Ovary (tissue), 3 donors: ENCODE measurements at regions not wholly inside any gene's neighbourhood (a gene's known extent, or its start where the extent isn't known, plus 50 kb on each side); places are given as distances from the start of the nearest gene placed in this dataset.

Source experiments
- EP300 ChIP-seq: sonication (generic); formaldehyde crosslinking; IDR thresholded peaks from one replicate; pipeline ENCODE4 v1.6.1; 2017; ENCODE audit warnings: antibody characterized with exemption
- POLR2A ChIP-seq: fragments of 450-650 bp; IDR thresholded peaks from one replicate; pipeline ENCODE4 v1.6.1; 2017; ENCODE audit warnings: antibody characterized with exemption, mild to moderate bottlenecking, moderate library complexity
- TF ChIP-seq, protein P1 (sequence below), 3 donors: fragments of 450-650 bp in 2 of 3; fragments of 200-600 bp in 1 of 3; IDR thresholded peaks; one replicate each; pipeline versions ENCODE4 v1.5.1 to v1.8.0; 2016 to 2022; ENCODE audit warnings: antibody characterized with exemption in 3 of 3, mild to moderate bottlenecking in 1 of 3
- donor health status: DM: no; HTN: no; CAD: no.

DNA sequence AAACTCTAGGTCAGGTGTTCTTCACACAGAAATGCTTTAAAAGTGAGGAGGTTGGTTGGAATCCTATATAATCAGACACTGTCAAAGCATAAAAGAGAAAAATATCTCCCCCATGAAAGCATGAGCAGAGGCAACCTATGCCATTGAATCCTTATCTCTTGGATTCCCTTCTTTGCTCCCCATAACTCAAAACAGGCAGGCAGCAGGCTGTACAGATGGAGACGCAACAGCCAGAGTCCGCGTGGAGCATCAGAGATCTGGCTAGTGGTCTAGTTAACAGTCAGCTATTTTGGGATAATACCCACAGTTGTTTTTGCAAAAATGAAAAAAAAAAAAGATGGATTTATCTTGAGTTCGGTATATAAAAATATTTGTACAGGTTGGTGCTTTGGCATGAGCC lies 490.0 kb upstream of the TENM3 start:
- TF ChIP-seq, protein P1, sequence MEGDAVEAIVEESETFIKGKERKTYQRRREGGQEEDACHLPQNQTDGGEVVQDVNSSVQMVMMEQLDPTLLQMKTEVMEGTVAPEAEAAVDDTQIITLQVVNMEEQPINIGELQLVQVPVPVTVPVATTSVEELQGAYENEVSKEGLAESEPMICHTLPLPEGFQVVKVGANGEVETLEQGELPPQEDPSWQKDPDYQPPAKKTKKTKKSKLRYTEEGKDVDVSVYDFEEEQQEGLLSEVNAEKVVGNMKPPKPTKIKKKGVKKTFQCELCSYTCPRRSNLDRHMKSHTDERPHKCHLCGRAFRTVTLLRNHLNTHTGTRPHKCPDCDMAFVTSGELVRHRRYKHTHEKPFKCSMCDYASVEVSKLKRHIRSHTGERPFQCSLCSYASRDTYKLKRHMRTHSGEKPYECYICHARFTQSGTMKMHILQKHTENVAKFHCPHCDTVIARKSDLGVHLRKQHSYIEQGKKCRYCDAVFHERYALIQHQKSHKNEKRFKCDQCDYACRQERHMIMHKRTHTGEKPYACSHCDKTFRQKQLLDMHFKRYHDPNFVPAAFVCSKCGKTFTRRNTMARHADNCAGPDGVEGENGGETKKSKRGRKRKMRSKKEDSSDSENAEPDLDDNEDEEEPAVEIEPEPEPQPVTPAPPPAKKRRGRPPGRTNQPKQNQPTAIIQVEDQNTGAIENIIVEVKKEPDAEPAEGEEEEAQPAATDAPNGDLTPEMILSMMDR (IDR thresholded peaks at IDR 0.05) = no peak
- TF ChIP-seq POLR2A (no peak), EP300 (no peak)
